Choroid plexus epithelial cell (primary cell): ENCODE measurements at regions not wholly inside any gene's neighbourhood (a gene's known extent, or its start where the extent isn't known, plus 50 kb on each side); places are given as distances from the start of the nearest gene placed in this dataset.

Experiments
- DNase-seq: peaks from one replicate; pipeline ENCODE4 v3.0.0-alpha.2; 2010; ENCODE audit warnings: low read depth
- H3K4me3 ChIP-seq: 2 replicates; pipeline ENCODE4 v1.5.1; 2011; ENCODE audit warnings: low read depth, mild to moderate bottlenecking, control low read depth, low read length, moderate library complexity
- CTCF ChIP-seq: conservative IDR thresholded peaks from 2 replicates; pipeline ENCODE4 v1.5.1; 2011; ENCODE audit warnings: low read depth, mild to moderate bottlenecking, control low read depth, inconsistent platforms, low read length, moderate library complexity

GRCh38 chr20:7057611-7058010, 290.1 kb downstream of the BMP2 start:
- no peak overlapping the region for H3K4me3 ChIP-seq
- no peak for TF ChIP-seq CTCF
- no peak for DNase-seq

GRCh38 chr20:7078804-7079203, 311.3 kb downstream of the BMP2 start:
- no peak overlapping the region for H3K4me3 ChIP-seq
- DNase-seq: no peak
- no peak for TF ChIP-seq CTCF

GRCh38 chr20:7080472-7080871, 313.0 kb downstream of the BMP2 start:
- no peak for DNase-seq
- no peak overlapping the region for H3K4me3 ChIP-seq
- TF ChIP-seq CTCF: no peak

GRCh38 chr20:7085467-7085866, 318.0 kb downstream of the BMP2 start:
- H3K4me3 ChIP-seq: no peak overlapping the region
- DNase-seq: peak; percentile 71
- no peak for TF ChIP-seq CTCF

- H3K4me3 ChIP-seq: no peak overlapping the region
- no peak for DNase-seq
- TF ChIP-seq CTCF: no peak
Observed at GRCh38 chr20:7087803-7088202, 320.3 kb downstream of the BMP2 start.

DNA sequence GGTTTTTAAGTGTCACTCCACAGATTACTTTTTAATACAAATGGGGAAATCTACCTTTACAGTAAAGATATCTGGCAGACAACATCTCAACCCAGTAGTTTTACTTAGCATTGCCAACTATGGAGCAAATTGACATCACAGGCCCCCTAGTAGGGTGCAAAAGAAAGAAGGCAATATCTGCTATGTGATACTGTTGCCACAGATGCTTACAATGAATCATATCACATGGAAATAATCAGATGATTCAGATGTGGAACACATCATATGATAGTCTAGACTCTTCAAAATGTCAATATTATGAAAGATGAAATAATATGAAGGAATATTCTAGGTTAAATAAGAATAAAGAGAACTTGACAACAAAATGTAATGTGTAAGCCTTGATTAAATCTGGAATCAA, 322.5 kb downstream of the BMP2 start:
- peak; percentile 80 for DNase-seq
- H3K4me3 ChIP-seq: no peak overlapping the region
- TF ChIP-seq CTCF: no peak

DNA sequence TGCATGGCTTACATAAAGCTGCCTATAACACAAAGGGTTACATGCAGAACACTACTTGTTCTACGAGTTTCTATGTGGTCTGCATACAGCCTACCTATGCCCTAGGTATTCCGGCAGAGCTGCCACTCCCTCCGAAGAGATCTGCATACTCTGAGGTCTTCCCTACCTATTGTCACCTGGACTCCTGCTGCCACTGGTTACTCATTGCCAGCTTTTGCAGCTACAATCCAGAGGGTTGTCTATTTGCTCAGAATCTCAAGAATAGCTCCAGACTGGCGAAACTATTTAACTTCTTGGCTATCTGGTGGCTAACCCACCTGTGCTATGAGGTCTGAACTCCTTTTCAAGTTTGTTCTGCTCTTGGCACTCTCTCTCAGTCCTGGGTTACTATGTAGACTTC, 323.3 kb downstream of the BMP2 start:
- DNase-seq: no peak
- no peak overlapping the region for H3K4me3 ChIP-seq
- TF ChIP-seq CTCF: no peak
